ENCODE measurements at regions not wholly inside any gene's neighbourhood (a gene's known extent, or its start where the extent isn't known, plus 50 kb on each side); places are given as distances from the start of the nearest gene placed in this dataset.
A peak's percentile ranks its signal among the peaks of the same experiment; 100 is the strongest.

DNA sequence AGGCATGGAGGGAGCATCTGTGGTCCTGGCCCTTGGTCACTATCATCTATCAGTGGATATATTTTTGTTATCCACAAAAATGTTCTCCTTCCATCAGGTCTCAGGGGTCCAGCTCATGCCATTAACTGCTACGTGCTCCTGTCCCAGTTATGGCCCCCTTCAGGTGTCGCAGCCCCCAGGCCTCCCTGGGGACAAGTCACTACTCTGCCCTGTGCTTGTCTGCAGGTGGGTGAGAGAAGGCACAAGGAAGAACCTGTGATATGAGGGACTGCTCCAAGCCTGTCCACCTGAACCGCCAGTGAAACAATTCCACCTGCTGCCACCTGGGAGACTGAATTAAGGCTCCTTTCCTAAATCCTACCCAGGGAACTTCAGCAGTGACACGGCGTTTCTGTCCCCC lies 229.6 kb upstream of the ID2 start:
- Histone ChIP-seq H4K8ac (ENCODE audit: low read depth, low read length) (no peak overlapping the region), H3K4ac (ENCODE audit: low read length) (no peak overlapping the region), H3K79me1 (ENCODE audit: low read depth, low read length) (no peaks in the 10 kb centered on the region), H2AFZ (ENCODE audit: low read length) (no peak overlapping the region), H3K18ac (ENCODE audit: low read length) (peak overlapping the region; percentile 45), H3K27ac (replicated peaks; ENCODE audit: low read length) (no peak overlapping the region), H3K23ac (ENCODE audit: low read depth, low read length, poor library complexity) (no peak overlapping the region), H3K9ac (ENCODE audit: low read depth, low read length, poor library complexity) (no peak overlapping the region), H3K36me3 (replicated peaks in 1 of 2; ENCODE audit: control insufficient read depth in 2 of 2, insufficient read depth in 2 of 2, low read length in 2 of 2) (no peaks in the 10 kb centered on the region), H2BK120ac (ENCODE audit: low read depth, low read length) (no peak overlapping the region), H3K27me3 (ENCODE audit: control insufficient read depth in 3 of 3, insufficient read depth in 3 of 3, low read depth in 1 of 3, low read length in 3 of 3) (no peaks in the 10 kb centered on the region), H3K14ac (ENCODE audit: low read length) (no peak overlapping the region), H3K4me2 (ENCODE audit: insufficient read depth, low read length, poor library complexity, severe bottlenecking) (no peak overlapping the region), H2BK12ac (ENCODE audit: low read length) (no peak overlapping the region), H3K9me3 (replicated peaks in 1 of 2; ENCODE audit: control insufficient read depth in 2 of 2, insufficient read depth in 1 of 2, low read depth in 1 of 2, low read length in 2 of 2) (peaks cover 0 to 5% of the 10 kb centered on the region in 2 donors), H3K4me3 (ENCODE audit: low read length in 2 of 2) (no peak overlapping the region), H2BK15ac (ENCODE audit: low read length) (peak overlapping the region; percentile 12), H3K4me1 (ENCODE audit: control insufficient read depth in 2 of 2, insufficient read depth in 1 of 2, low read depth in 1 of 2, low read length in 2 of 2) (peaks cover 0 to 1% of the 10 kb centered on the region in 2 donors), H2AK5ac (ENCODE audit: low read depth, low read length) (no peak overlapping the region), H2BK5ac (ENCODE audit: low read length) (no peak overlapping the region), H4K91ac (ENCODE audit: low read depth, low read length, poor library complexity) (no peak overlapping the region)
- no CpG with 5 or more reads among the region's 5 CpGs for WGBS, 2 donors (ENCODE audit: extremely low coverage in 2 of 2, insufficient read length in 2 of 2, insufficient replicate concordance in 1 of 2)
- DNase-seq (ENCODE audit: low spot score): no peak

GRCh38 chr2:8452979-8453903 lies 228.6 kb upstream of the ID2 start:
- Histone ChIP-seq H3K4me1 (ENCODE audit: control insufficient read depth in 2 of 2, insufficient read depth in 1 of 2, low read depth in 1 of 2, low read length in 2 of 2) (peaks cover 0 to 1% of the 10 kb centered on the region in 2 donors), H3K4me2 (ENCODE audit: insufficient read depth, low read length, poor library complexity, severe bottlenecking) (no peak overlapping the region), H2BK12ac (ENCODE audit: low read length) (no peak overlapping the region), H4K8ac (ENCODE audit: low read depth, low read length) (no peak overlapping the region), H2BK120ac (ENCODE audit: low read depth, low read length) (no peak overlapping the region), H3K9ac (ENCODE audit: low read depth, low read length, poor library complexity) (no peak overlapping the region), H2BK15ac (ENCODE audit: low read length) (no peak overlapping the region), H3K27me3 (ENCODE audit: control insufficient read depth in 3 of 3, insufficient read depth in 3 of 3, low read depth in 1 of 3, low read length in 3 of 3) (no peaks in the 10 kb centered on the region), H3K18ac (ENCODE audit: low read length) (peak overlapping the region; percentile 49), H2AFZ (ENCODE audit: low read length) (no peak overlapping the region), H3K4ac (ENCODE audit: low read length) (no peak overlapping the region), H3K36me3 (replicated peaks in 1 of 2; ENCODE audit: control insufficient read depth in 2 of 2, insufficient read depth in 2 of 2, low read length in 2 of 2) (no peaks in the 10 kb centered on the region), H3K14ac (ENCODE audit: low read length) (no peak overlapping the region), H4K91ac (ENCODE audit: low read depth, low read length, poor library complexity) (no peak overlapping the region), H3K4me3 (ENCODE audit: low read length in 2 of 2) (no peak overlapping the region), H2BK5ac (ENCODE audit: low read length) (no peak overlapping the region), H2AK5ac (ENCODE audit: low read depth, low read length) (peak overlapping the region; percentile 49), H3K9me3 (replicated peaks in 1 of 2; ENCODE audit: control insufficient read depth in 2 of 2, insufficient read depth in 1 of 2, low read depth in 1 of 2, low read length in 2 of 2) (peaks cover 0 to 5% of the 10 kb centered on the region in 2 donors), H3K79me1 (ENCODE audit: low read depth, low read length) (no peaks in the 10 kb centered on the region), H3K23ac (ENCODE audit: low read depth, low read length, poor library complexity) (no peak overlapping the region), H3K27ac (replicated peaks; ENCODE audit: low read length) (no peak overlapping the region)
- DNase-seq (ENCODE audit: low spot score): no peak
- WGBS, 2 donors (ENCODE audit: extremely low coverage in 2 of 2, insufficient read length in 2 of 2, insufficient replicate concordance in 1 of 2): no CpG with 5 or more reads among the region's 15 CpGs

- Histone ChIP-seq H2AFZ (ENCODE audit: low read length) (no peak overlapping the region), H2BK5ac (ENCODE audit: low read length) (no peak overlapping the region), H3K18ac (ENCODE audit: low read length) (peak overlapping the region; percentile 49), H2BK120ac (ENCODE audit: low read depth, low read length) (no peak overlapping the region), H3K36me3 (replicated peaks in 1 of 2; ENCODE audit: control insufficient read depth in 2 of 2, insufficient read depth in 2 of 2, low read length in 2 of 2) (no peaks in the 10 kb centered on the region), H3K4ac (ENCODE audit: low read length) (no peak overlapping the region), H3K14ac (ENCODE audit: low read length) (no peak overlapping the region), H2BK12ac (ENCODE audit: low read length) (no peak overlapping the region), H3K9me3 (replicated peaks in 1 of 2; ENCODE audit: control insufficient read depth in 2 of 2, insufficient read depth in 1 of 2, low read depth in 1 of 2, low read length in 2 of 2) (peaks cover 0 to 5% of the 10 kb centered on the region in 2 donors), H3K27ac (replicated peaks; ENCODE audit: low read length) (no peak overlapping the region), H3K23ac (ENCODE audit: low read depth, low read length, poor library complexity) (no peak overlapping the region), H3K27me3 (ENCODE audit: control insufficient read depth in 3 of 3, insufficient read depth in 3 of 3, low read depth in 1 of 3, low read length in 3 of 3) (no peaks in the 10 kb centered on the region), H4K91ac (ENCODE audit: low read depth, low read length, poor library complexity) (no peak overlapping the region), H3K9ac (ENCODE audit: low read depth, low read length, poor library complexity) (no peak overlapping the region), H2AK5ac (ENCODE audit: low read depth, low read length) (peak overlapping the region; percentile 49), H2BK15ac (ENCODE audit: low read length) (no peak overlapping the region), H3K4me3 (ENCODE audit: low read length in 2 of 2) (no peak overlapping the region), H4K8ac (ENCODE audit: low read depth, low read length) (no peak overlapping the region), H3K4me2 (ENCODE audit: insufficient read depth, low read length, poor library complexity, severe bottlenecking) (no peak overlapping the region), H3K79me1 (ENCODE audit: low read depth, low read length) (no peaks in the 10 kb centered on the region), H3K4me1 (ENCODE audit: control insufficient read depth in 2 of 2, insufficient read depth in 1 of 2, low read depth in 1 of 2, low read length in 2 of 2) (peaks cover 0 to 1% of the 10 kb centered on the region in 2 donors)
- no peak for DNase-seq (ENCODE audit: low spot score)
- no CpG with 5 or more reads among the region's 12 CpGs for WGBS, 2 donors (ENCODE audit: extremely low coverage in 2 of 2, insufficient read length in 2 of 2, insufficient replicate concordance in 1 of 2)
Observed at GRCh38 chr2:8453904-8454302, 228.0 kb upstream of the ID2 start.

DNA sequence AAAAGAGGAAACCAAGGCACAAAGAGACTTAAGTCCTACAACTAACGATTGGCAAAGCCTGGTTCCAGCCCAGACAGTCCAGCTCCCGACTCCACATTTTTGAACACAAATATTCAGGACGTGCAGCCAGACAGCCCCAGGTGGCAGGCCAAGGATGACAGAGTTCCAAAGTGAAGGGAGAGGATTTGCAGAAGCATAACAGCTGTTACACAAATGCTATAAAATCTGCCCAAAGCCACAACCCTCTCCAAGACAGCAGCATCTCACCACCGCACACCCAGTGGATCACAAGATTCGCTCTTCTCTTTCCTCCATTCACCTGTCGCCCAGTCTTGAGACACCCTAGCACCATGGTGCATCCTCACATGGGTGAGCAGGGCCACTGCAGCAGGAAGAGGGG lies 227.1 kb upstream of the ID2 start:
- no peak for DNase-seq (ENCODE audit: low spot score)
- whole genome bisulfite sequencing, 2 donors (ENCODE audit: extremely low coverage in 2 of 2, insufficient read length in 2 of 2, insufficient replicate concordance in 1 of 2): no CpG with 5 or more reads among the region's 6 CpGs
- no peak overlapping the region for H3K4ac ChIP-seq (ENCODE audit: low read length)
- H3K9me3 ChIP-seq (replicated peaks in 1 of 2; ENCODE audit: control insufficient read depth in 2 of 2, insufficient read depth in 1 of 2, low read depth in 1 of 2, low read length in 2 of 2): peaks cover 0 to 5% of the 10 kb centered on the region in 2 donors
- no peak overlapping the region for H2BK12ac ChIP-seq (ENCODE audit: low read length)
- H3K27ac ChIP-seq (replicated peaks; ENCODE audit: low read length): no peak overlapping the region
- H3K23ac ChIP-seq (ENCODE audit: low read depth, low read length, poor library complexity): no peak overlapping the region
- H2AFZ ChIP-seq (ENCODE audit: low read length): no peak overlapping the region
- H3K4me1 ChIP-seq (ENCODE audit: control insufficient read depth in 2 of 2, insufficient read depth in 1 of 2, low read depth in 1 of 2, low read length in 2 of 2): peaks cover 0 to 1% of the 10 kb centered on the region in 2 donors
- peak overlapping the region; percentile 2 for H2BK5ac ChIP-seq (ENCODE audit: low read length)
- H2BK120ac ChIP-seq (ENCODE audit: low read depth, low read length): no peak overlapping the region
- H3K36me3 ChIP-seq (replicated peaks in 1 of 2; ENCODE audit: control insufficient read depth in 2 of 2, insufficient read depth in 2 of 2, low read length in 2 of 2): no peaks in the 10 kb centered on the region
- no peaks in the 10 kb centered on the region for H3K79me1 ChIP-seq (ENCODE audit: low read depth, low read length)
- H2AK5ac ChIP-seq (ENCODE audit: low read depth, low read length): peak overlapping the region; percentile 8
- no peak overlapping the region for H2BK15ac ChIP-seq (ENCODE audit: low read length)
- H4K91ac ChIP-seq (ENCODE audit: low read depth, low read length, poor library complexity): no peak overlapping the region
- no peak overlapping the region for H4K8ac ChIP-seq (ENCODE audit: low read depth, low read length)
- peak overlapping the region; percentile 8 for H3K18ac ChIP-seq (ENCODE audit: low read length)
- no peak overlapping the region for H3K14ac ChIP-seq (ENCODE audit: low read length)
- no peak overlapping the region for H3K4me2 ChIP-seq (ENCODE audit: insufficient read depth, low read length, poor library complexity, severe bottlenecking)
- no peaks in the 10 kb centered on the region for H3K27me3 ChIP-seq (ENCODE audit: control insufficient read depth in 3 of 3, insufficient read depth in 3 of 3, low read depth in 1 of 3, low read length in 3 of 3)
- no peak overlapping the region for H3K9ac ChIP-seq (ENCODE audit: low read depth, low read length, poor library complexity)
- no peak overlapping the region for H3K4me3 ChIP-seq (ENCODE audit: low read length in 2 of 2)

All from neuronal stem cell (in vitro differentiated cells).